Dedifferentiated amniotic fluid mesenchymal stem cell (primary cell): ENCODE measurements at regions not wholly inside any gene's neighbourhood (a gene's known extent, or its start where the extent isn't known, plus 50 kb on each side); places are given as distances from the start of the nearest gene placed in this dataset.
"Not testable (repeated sequence)": the region's sequence is repeated elsewhere in the genome, so short reads cannot be mapped to it uniquely, and the experiment has no call there.

Experiments
- DNase-seq: peaks from one replicate; pipeline ENCODE4 v3.0.0-alpha.2; 2016; ENCODE audit errors: extremely low spot score

GRCh38 chr11:23861615-23862014 is 635.2 kb upstream of the LUZP2 start:
- no peak for DNase-seq

GRCh38 chr11:23865341-23865975 is 631.4 kb upstream of the LUZP2 start:
- DNase-seq: no peak

GRCh38 chr11:23866641-23867040 is 630.2 kb upstream of the LUZP2 start:
- DNase-seq: no peak

- no peak for DNase-seq
Measured at GRCh38 chr11:23869671-23870070, 627.2 kb upstream of the LUZP2 start.

GRCh38 chr11:23873406-23873805 is 623.4 kb upstream of the LUZP2 start:
- no peak for DNase-seq

- DNase-seq: no peak
Measured at GRCh38 chr11:23875176-23875850, 621.5 kb upstream of the LUZP2 start.

- not testable (repeated sequence) for DNase-seq
Measured at GRCh38 chr11:23883426-23884048, 613.3 kb upstream of the LUZP2 start.

GRCh38 chr11:23884341-23884740 is 612.5 kb upstream of the LUZP2 start:
- DNase-seq: no peak

GRCh38 chr11:23885801-23886200 is 611.1 kb upstream of the LUZP2 start:
- DNase-seq: no peak

- DNase-seq: not testable (repeated sequence)
Measured at GRCh38 chr11:23887122-23887521, 609.7 kb upstream of the LUZP2 start.

GRCh38 chr11:23893126-23893525 is 603.7 kb upstream of the LUZP2 start:
- no peak for DNase-seq

GRCh38 chr11:23897453-23898286 is 599.2 kb upstream of the LUZP2 start:
- DNase-seq: peak; percentile 73

GRCh38 chr11:23903044-23903704 is 593.7 kb upstream of the LUZP2 start:
- peak; percentile 71 for DNase-seq

- DNase-seq: no peak
Measured at GRCh38 chr11:23919455-23919854, 577.4 kb upstream of the LUZP2 start.

GRCh38 chr11:23923357-23923756 is 573.5 kb upstream of the LUZP2 start:
- DNase-seq: no peak

GRCh38 chr11:23924226-23924625 is 572.6 kb upstream of the LUZP2 start:
- no peak for DNase-seq

- no peak for DNase-seq
Measured at GRCh38 chr11:23931443-23931842, 565.4 kb upstream of the LUZP2 start.

- no peak for DNase-seq
Measured at GRCh38 chr11:23932485-23932898, 564.4 kb upstream of the LUZP2 start.

- no peak for DNase-seq
Measured at GRCh38 chr11:23933721-23934120, 563.1 kb upstream of the LUZP2 start.

- DNase-seq: not testable (repeated sequence)
Measured at GRCh38 chr11:23934671-23935270, 562.1 kb upstream of the LUZP2 start.

GRCh38 chr11:23942117-23942815 is 554.6 kb upstream of the LUZP2 start:
- not testable (repeated sequence) for DNase-seq
